GM18505 (cell line): ENCODE measurements at regions not wholly inside any gene's neighbourhood (a gene's known extent, or its start where the extent isn't known, plus 50 kb on each side); places are given as distances from the start of the nearest gene placed in this dataset.

ENCODE experiments used
- ATAC-seq: cut with Tn5 transposase; IDR thresholded peaks from one replicate; pipeline ENCODE4 v1.9.1; 2021; ENCODE audit not compliant: unreplicated experiment
- POLR2A ChIP-seq: IDR thresholded peaks from 4 replicates; pipeline ENCODE4 v1.6.1; 2011; ENCODE audit warnings: borderline replicate concordance; ENCODE audit not compliant: insufficient read depth, insufficient read length; ENCODE audit errors: extremely low read depth

DNA sequence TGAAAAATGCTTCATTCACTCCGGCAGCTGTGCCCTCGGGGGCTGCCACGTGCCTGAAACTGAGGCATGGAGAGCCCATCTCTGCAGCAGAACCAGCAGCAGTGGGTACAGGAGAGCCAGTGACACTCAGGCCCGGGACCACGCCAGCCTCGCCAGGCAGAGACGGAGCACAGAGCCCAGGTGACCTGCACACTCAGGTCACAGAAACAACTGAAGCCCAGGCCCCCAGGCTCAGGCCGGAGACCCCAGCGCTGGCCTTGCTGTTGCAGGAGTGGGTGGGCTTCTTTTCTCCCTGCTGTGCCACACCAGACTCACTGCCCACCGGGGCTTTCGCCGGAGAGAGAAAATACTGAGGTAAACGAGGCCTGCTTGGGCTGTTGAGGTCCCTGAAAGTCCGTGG is 117.3 kb downstream of the SOX1 start:
- no peak for TF ChIP-seq POLR2A
- no peak for ATAC-seq

- no peak for TF ChIP-seq POLR2A
Observed at GRCh38 chr13:112184851-112185371, 118.0 kb downstream of the SOX1 start.

GRCh38 chr13:112185466-112185865 is 118.5 kb downstream of the SOX1 start:
- no peak for ATAC-seq
- no peak for TF ChIP-seq POLR2A

More at GRCh38 chr13:112184851-112185371, 118.0 kb downstream of the SOX1 start:
- ATAC-seq: no peak

DNA sequence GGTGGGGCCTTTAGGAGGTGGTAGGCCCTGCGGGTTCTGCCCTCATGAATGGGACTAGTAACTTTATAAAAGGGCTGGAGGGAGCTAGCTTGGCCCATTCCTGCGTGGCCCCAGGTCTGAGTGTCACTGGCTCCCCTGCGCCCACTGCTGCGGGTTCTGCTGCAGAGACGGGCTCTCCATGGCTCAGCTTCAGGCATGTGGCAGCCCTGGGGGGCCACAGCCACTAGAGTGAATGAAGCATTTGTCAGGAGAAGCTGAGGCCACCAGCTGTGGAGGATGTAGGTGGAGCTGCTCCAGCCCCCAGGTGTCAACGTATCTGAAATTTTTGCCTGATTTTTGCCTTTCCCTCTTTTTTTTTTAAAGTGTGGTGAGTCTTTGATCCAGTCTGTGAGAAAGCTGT is 119.1 kb downstream of the SOX1 start:
- ATAC-seq: no peak
- TF ChIP-seq POLR2A: no peak

DNA sequence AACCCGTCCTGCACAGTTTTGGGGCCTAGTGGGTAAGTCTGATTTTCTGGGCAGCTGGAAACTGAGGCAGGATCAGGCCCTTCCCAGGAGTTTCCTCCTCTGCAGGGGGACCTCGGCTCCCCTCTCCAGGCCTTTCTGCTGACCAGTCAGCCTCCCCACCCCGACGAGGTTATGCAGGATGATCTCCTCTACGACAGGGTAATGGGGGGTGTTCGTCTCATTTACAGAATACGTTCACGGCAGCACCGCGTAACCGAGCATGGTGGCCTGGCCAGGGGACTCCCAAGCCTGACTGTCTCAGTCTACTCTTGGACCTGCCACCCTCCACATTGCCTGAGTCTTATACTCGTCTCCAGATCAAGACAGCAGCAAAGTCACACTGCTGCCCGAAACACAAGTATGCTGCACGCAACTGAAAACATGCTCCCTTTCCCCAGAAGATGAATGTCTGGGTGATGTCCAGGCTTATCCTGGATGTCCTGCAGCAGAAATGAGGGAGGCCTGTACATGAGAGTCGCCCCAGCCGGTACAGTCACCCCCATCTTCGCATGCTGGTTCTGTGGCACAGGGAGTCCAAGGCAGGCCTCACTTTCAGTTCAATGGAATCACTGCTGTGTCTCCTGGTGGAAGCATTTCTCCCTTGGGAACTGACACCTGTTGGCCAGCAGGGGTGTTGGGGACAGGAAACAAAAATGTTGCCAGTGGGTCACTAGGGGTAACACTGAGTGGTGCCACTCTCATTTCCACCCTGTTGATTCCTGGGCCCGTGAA is 120.8 kb downstream of the SOX1 start:
- no peak for ATAC-seq
- TF ChIP-seq POLR2A: no peak

DNA sequence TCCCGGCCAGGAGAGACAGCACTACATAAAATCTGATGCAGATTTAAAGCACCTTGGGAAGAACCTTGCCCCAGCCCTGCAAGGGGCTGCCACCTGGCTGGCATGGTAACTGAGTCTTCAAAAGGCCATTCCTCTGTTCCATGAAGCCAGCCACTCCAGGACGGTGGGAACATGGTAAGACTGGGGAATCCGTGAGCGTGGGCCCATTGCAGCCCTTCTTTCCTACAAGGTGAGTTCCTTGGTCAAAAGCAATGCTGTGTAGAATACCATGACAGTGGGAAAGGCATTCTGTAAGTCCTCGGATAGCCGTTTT is 121.3 kb downstream of the SOX1 start:
- no peak for ATAC-seq
- TF ChIP-seq POLR2A: no peak

DNA sequence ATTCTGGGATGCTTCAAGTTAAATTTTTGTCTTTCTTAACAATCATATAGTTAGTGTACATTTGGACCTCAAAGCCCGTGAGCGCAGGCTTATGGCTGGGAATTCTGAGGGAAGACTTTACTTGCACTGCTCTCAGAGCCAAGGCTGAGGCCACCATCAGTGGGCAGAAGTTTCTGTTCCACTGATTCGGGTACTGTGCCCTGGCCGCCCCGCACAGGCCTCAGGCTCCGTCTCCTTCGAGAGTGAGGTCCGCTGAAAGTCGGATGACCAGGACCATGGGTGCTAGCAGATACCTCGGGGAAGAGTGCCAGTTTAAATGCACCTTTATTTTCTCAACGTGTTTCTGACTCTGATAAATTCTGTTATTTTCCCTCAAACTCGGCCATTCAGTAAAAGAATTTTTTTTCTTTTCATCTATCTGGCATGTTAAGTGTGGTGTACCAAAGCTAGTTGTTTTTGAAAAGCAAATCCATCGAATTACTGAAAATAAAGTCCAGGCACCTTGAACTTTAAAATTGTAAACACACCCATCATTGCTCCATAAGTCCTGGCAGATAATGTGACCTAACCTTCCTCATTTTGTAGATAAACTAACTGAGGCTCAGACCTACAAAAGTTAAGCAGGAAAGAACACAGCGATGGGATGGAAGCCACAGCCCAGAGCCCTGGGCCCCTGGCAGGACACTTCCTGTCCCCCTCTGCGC is 126.7 kb downstream of the SOX1 start:
- ATAC-seq: no peak
- no peak for TF ChIP-seq POLR2A

DNA sequence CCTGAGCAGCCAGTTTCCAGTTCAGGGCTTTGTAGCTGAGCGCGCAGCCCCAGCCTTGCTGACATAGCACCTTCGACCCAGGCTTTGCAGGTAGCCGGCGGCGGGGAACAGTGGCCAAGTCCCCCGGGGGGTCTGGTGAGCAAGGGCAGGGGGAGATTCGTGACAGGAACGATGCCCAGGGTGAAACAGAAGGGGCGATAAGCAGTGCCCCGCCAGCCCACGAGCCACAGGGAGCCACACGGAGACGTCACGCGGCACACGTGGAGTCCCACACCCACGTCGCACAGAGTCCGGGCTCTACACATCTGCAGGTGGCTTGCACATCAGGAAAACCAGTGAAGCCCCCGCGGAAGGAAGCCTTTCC is 127.2 kb downstream of the SOX1 start:
- no peak for ATAC-seq
- no peak for TF ChIP-seq POLR2A

DNA sequence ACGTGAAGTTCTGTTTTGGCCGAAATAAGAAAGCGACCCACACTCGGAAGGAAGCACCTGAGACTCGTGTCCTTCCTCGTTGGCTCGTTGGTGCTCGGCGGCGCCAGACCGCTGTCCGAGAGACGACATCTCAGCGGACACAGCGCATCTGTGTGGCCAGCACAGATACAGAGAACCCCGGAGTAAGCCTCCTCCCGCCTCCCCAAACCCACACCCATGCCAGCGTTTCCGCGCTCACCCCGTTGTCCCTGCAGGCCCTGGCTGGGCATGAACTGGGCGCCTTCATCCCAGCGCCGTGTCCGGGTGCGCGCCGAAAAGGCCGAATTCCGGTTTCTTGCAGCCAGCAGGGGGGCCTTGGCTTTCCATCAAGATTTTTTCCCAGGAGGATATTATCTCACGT is 127.6 kb downstream of the SOX1 start:
- no peak for TF ChIP-seq POLR2A
- ATAC-seq: no peak

GRCh38 chr13:112198396-112199010 is 131.6 kb downstream of the SOX1 start:
- TF ChIP-seq POLR2A: no peak
- no peak for ATAC-seq

DNA sequence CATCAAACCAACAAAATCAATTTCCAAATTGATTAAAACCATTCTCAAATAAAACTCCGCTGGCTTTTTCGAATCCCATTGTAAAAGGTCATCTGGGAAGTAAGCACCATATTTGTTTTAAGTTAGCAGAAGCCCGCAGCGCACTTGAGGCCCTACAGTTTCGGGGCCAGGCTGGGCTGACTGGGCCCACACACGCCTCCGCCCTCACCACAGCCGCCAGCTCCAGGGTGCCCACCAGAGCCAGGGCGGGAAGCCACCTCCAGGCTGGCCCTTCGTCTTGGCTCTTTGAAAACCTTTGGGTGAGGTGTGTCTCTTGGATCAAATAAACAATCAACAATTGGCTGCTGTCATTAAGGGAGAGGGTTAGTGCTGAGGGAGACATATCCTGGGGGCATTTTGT is 133.3 kb downstream of the SOX1 start:
- ATAC-seq: no peak
- TF ChIP-seq POLR2A: no peak

DNA sequence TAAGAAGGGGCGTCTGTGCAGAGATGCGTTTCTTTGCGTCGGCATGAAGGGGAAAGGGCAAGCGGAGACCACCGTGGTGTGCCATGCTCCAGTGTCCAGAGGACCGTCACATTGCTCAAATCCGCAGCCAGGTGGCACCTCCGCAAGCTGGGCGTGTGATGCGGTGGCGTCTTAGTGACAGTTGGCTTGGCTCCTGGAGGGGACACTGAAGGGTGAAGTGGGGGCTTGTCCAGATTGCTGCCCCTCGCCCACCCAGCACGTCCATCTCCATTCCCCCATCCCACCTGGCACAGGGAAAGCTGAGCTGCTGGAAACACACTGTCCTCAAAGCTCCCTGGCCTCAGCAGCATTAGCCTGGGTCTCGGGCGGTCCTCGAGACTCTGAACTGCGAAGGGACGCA is 135.3 kb downstream of the SOX1 start:
- TF ChIP-seq POLR2A: no peak
- ATAC-seq: no peak

DNA sequence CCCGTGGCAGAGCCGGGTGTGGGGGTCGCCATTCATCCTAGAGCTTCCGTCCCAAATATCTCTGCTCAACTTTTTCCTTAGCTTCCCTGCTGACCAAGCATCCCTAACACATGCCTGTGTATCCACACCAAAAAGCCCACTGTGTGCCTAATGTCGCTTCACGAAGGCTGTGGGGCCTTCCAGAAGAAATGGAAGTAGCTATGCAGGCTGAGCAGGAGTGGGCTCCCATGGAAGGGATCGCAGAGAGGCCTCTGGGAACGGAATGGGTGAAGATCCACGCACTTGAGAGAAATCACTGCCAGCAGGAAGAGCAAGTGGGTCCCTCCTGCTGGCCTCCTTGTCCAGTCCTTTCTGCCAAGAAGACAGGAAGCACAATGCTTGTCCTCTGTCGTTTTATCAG is 136.0 kb downstream of the SOX1 start:
- TF ChIP-seq POLR2A: no peak
- ATAC-seq: no peak

GRCh38 chr13:112203614-112204013 is 136.7 kb downstream of the SOX1 start:
- TF ChIP-seq POLR2A: no peak
- no peak for ATAC-seq
